ENCODE measurements at regions not wholly inside any gene's neighbourhood (a gene's known extent, or its start where the extent isn't known, plus 50 kb on each side); places are given as distances from the start of the nearest gene placed in this dataset.
"Not testable (repeated sequence)": the region's sequence is repeated elsewhere in the genome, so short reads cannot be mapped to it uniquely, and the experiment has no call there.

DNA sequence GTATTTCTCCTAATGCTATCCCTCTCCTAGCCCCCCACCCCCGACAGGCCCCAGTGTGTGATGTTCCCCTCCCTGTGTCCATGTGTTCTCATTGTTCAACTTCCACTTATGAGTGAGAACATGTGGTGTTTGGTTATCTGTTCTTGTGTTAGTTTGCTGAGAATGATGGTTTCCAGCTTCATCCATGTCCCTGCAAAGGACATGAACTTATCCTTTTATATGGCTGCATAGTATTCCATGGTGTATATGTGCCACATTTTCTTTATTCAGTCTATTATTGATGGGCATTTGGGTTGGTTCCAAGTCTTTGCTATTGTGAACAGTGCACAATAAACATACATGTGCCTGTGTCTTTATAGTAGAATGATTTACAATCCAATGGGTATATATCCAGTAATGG lies 362.0 kb upstream of the GYPC start:
- not testable (repeated sequence) for H3K9me3 ChIP-seq (replicated peaks; ENCODE audit: control insufficient read depth, low read depth, low read length); H3K4me3 ChIP-seq (ENCODE audit: low read length); H3K27ac ChIP-seq (ENCODE audit: low read length); DNase-seq; H3K4me1 ChIP-seq (ENCODE audit: control insufficient read depth, insufficient read depth, low read length); H3K36me3 ChIP-seq (ENCODE audit: control insufficient read depth, insufficient read depth, low read length); H3K27me3 ChIP-seq (ENCODE audit: control insufficient read depth, insufficient read depth, low read length)
- WGBS (ENCODE audit: insufficient coverage): no CpG with 5 or more reads among the region's 1 CpG

DNA sequence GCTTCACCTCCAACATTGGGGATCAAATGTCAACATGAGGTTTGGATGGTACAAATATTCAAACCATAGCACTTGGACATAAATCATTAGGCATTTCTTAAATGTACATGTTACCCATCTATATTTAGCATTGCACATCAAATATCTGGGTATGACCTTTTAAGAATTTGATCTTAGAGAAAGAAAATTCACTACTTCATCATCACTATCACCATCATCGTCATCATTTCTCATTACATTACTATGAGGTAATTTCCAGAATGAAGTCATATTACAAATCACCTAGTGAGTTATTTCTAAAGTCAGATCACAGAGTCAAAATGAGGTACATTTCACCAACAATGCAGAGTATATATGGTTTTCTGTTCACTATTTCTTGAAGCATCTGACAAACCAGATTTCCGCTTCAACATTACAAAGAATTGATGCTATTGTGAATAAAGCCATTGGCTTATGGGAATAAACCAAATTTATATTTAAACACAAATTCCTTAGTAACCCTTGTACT lies 356.4 kb upstream of the GYPC start:
- H3K27me3 ChIP-seq (ENCODE audit: control insufficient read depth, insufficient read depth, low read length): no peaks in the 10 kb centered on the region
- no peak overlapping the region for H3K27ac ChIP-seq (ENCODE audit: low read length)
- WGBS (ENCODE audit: insufficient coverage): no CpG with 5 or more reads among the region's 2 CpGs
- H3K4me1 ChIP-seq (ENCODE audit: control insufficient read depth, insufficient read depth, low read length): no peaks in the 10 kb centered on the region
- H3K4me3 ChIP-seq (ENCODE audit: low read length): no peak overlapping the region
- no peak for DNase-seq
- no peaks in the 10 kb centered on the region for H3K36me3 ChIP-seq (ENCODE audit: control insufficient read depth, insufficient read depth, low read length)
- H3K9me3 ChIP-seq (replicated peaks; ENCODE audit: control insufficient read depth, low read depth, low read length): no peaks in the 10 kb centered on the region

DNA sequence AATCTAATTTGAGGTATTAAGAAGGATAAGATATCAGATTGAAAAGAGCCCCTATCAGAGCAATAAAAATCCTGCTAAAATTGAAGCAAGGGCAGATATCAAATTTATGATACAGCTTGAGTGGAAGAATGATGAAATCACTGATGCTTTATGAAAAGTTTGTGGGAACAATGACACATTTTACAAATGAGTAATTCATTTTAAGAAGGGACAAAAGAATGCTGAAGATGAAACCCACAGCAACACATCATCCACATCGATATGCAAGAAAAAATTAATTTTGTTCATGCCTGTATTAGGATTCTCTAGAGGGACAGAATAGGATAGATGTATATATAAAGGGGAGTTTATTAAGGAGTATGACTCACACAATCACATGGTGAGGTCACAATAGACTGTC lies 355.6 kb upstream of the GYPC start:
- Histone ChIP-seq H3K4me1 (ENCODE audit: control insufficient read depth, insufficient read depth, low read length) (no peaks in the 10 kb centered on the region), H3K4me3 (ENCODE audit: low read length) (no peak overlapping the region), H3K36me3 (ENCODE audit: control insufficient read depth, insufficient read depth, low read length) (no peaks in the 10 kb centered on the region), H3K9me3 (replicated peaks; ENCODE audit: control insufficient read depth, low read depth, low read length) (no peaks in the 10 kb centered on the region), H3K27ac (ENCODE audit: low read length) (no peak overlapping the region), H3K27me3 (ENCODE audit: control insufficient read depth, insufficient read depth, low read length) (no peaks in the 10 kb centered on the region)
- no CpG with 5 or more reads among the region's 1 CpG for WGBS (ENCODE audit: insufficient coverage)
- no peak for DNase-seq

DNA sequence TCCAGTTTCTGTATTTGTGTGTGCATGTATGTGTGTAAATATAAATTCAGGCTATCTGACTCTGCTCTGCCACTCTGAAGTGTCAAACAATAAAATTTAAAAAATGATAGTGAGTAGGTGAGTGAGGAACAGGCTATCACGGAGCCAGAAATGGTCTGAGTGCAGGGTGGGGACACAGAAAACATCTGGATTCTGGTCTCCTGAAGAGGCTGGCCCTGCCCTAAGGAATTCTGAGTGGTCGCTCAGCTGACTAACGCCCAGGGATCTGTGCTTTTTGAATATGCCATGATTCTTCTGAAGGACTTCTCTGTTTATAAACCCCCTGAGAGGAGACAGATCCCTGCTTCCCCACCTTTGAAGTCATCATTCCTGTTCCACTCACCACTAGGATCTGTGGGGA lies 353.9 kb upstream of the GYPC start:
- H3K27ac ChIP-seq (ENCODE audit: low read length): no peak overlapping the region
- H3K27me3 ChIP-seq (ENCODE audit: control insufficient read depth, insufficient read depth, low read length): no peaks in the 10 kb centered on the region
- 33% methylated on average over 1 of the region's 3 CpGs for WGBS (ENCODE audit: insufficient coverage)
- no peak for DNase-seq
- H3K9me3 ChIP-seq (replicated peaks; ENCODE audit: control insufficient read depth, low read depth, low read length): no peaks in the 10 kb centered on the region
- no peak overlapping the region for H3K4me3 ChIP-seq (ENCODE audit: low read length)
- H3K4me1 ChIP-seq (ENCODE audit: control insufficient read depth, insufficient read depth, low read length): no peaks in the 10 kb centered on the region
- no peaks in the 10 kb centered on the region for H3K36me3 ChIP-seq (ENCODE audit: control insufficient read depth, insufficient read depth, low read length)

DNA sequence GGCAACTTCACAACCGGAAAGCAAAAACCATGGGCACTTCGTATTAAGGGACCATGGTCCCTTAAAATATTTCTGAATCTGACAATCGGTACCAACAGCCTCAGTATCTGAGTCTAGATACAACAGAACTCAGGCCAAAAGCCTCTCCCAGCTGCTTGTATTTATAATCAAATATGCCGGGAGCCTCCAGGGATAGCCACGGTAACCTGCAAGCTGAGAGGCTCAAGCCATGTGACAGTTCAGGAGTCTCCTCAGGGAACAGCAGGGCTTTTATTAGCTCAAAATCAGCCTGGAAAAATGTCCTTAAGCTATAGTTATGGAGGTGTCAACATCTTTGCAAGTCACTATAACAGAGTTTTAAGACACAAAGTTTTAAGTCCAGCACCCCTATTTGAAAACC lies 352.8 kb upstream of the GYPC start:
- 64% methylated on average over 2 of the region's 5 CpGs for WGBS (ENCODE audit: insufficient coverage)
- H3K4me1 ChIP-seq (ENCODE audit: control insufficient read depth, insufficient read depth, low read length): no peaks in the 10 kb centered on the region

DNA sequence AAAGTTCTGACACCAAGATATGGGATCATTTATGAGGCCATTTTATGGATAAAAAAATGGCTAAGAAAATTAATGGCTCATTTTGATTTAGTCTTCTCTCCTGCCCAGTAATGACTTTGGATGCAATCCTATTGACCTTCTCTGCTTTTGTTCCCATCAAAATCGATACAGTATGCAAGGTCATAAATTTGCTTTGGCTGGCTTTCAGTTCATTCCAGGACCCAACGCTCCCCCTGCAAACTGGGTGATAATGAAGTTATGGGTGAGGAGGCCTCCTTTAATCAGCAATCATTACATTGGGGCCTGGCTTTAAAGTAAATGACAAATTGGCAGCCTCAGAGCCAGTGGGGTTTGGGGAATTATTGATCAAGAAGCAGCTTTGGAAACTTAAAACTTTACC lies 351.8 kb upstream of the GYPC start:
- Histone ChIP-seq H3K27me3 (ENCODE audit: control insufficient read depth, insufficient read depth, low read length) (no peaks in the 10 kb centered on the region), H3K4me1 (ENCODE audit: control insufficient read depth, insufficient read depth, low read length) (no peaks in the 10 kb centered on the region), H3K36me3 (ENCODE audit: control insufficient read depth, insufficient read depth, low read length) (no peaks in the 10 kb centered on the region), H3K27ac (ENCODE audit: low read length) (no peak overlapping the region), H3K9me3 (replicated peaks; ENCODE audit: control insufficient read depth, low read depth, low read length) (no peaks in the 10 kb centered on the region), H3K4me3 (ENCODE audit: low read length) (no peak overlapping the region)
- no peak for DNase-seq
- WGBS (ENCODE audit: insufficient coverage): no CpG with 5 or more reads among the region's 2 CpGs

More for the DNA sequence above, 352.8 kb upstream of the GYPC start:
- no peaks in the 10 kb centered on the region for H3K27me3 ChIP-seq (ENCODE audit: control insufficient read depth, insufficient read depth, low read length)
- no peak for DNase-seq
- H3K27ac ChIP-seq (ENCODE audit: low read length): no peak overlapping the region
- H3K36me3 ChIP-seq (ENCODE audit: control insufficient read depth, insufficient read depth, low read length): no peaks in the 10 kb centered on the region
- H3K4me3 ChIP-seq (ENCODE audit: low read length): no peak overlapping the region
- H3K9me3 ChIP-seq (replicated peaks; ENCODE audit: control insufficient read depth, low read depth, low read length): no peaks in the 10 kb centered on the region

DNA sequence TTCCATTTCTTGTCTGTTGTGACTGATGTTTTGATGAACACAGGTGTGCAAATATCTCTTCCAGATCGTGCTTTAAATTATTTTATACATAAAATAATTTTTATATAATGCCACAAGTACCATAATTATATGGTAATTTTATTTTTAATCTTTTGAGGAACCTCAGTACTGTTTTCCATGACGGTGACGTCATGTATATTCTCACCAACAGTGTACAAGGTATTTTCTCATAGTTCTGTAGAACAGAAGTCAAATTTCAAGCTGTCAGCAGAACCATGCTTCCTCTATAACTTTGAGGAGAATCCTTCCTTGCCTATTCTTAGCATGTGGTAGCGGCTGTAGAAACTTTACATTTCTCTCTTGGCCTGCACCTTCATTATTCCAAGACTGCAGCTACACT lies 349.4 kb upstream of the GYPC start:
- no peak overlapping the region for H3K4me3 ChIP-seq (ENCODE audit: low read length)
- no peaks in the 10 kb centered on the region for H3K9me3 ChIP-seq (replicated peaks; ENCODE audit: control insufficient read depth, low read depth, low read length)
- H3K27ac ChIP-seq (ENCODE audit: low read length): no peak overlapping the region
- no peaks in the 10 kb centered on the region for H3K27me3 ChIP-seq (ENCODE audit: control insufficient read depth, insufficient read depth, low read length)
- DNase-seq: no peak
- no peaks in the 10 kb centered on the region for H3K36me3 ChIP-seq (ENCODE audit: control insufficient read depth, insufficient read depth, low read length)
- 100% methylated on average over 1 of the region's 4 CpGs for WGBS (ENCODE audit: insufficient coverage)
- no peaks in the 10 kb centered on the region for H3K4me1 ChIP-seq (ENCODE audit: control insufficient read depth, insufficient read depth, low read length)

DNA sequence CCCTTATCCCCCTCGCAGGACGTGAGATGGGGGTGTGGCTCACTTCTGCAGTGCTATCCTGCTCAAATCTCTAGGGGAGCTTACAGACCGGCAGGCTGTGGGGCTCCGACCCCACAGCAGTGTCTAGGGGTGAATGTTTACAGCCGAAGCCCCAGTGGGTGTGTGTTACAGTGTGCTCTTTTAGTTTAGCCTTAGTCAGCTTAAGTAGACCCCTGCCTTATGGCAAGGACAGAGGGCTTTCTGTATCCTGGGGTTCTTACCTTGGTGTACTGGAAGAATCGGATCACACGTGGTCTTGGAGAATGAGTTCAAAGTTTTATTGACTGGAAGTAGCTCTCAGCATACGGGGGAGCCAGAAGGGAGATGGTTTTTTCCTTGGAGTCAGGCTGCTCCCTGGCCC lies 348.2 kb upstream of the GYPC start:
- no peak for DNase-seq
- Histone ChIP-seq H3K27me3 (ENCODE audit: control insufficient read depth, insufficient read depth, low read length) (no peaks in the 10 kb centered on the region), H3K9me3 (replicated peaks; ENCODE audit: control insufficient read depth, low read depth, low read length) (no peaks in the 10 kb centered on the region), H3K4me3 (ENCODE audit: low read length) (no peak overlapping the region), H3K4me1 (ENCODE audit: control insufficient read depth, insufficient read depth, low read length) (no peaks in the 10 kb centered on the region), H3K36me3 (ENCODE audit: control insufficient read depth, insufficient read depth, low read length) (no peaks in the 10 kb centered on the region), H3K27ac (ENCODE audit: low read length) (no peak overlapping the region)
- WGBS (ENCODE audit: insufficient coverage): 39% methylated on average over 6 of the region's 8 CpGs

DNA sequence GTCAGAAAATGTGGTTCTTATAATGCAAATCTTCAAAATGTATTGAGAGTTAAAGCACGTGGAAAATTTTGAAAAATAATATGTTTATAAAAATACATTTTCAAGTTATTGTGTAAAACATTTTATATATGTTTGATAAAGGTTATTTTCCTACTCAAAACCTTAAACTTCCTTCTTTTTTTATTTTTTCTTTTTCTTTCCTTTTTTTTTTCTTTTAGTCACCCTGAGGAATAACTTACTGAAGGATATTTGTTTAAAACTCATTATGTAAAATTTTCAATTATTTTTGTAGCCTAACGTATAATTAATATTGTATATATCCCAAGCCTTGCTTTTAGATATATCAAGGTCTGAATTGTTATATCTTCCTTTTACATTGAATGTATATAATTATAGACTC lies 346.8 kb upstream of the GYPC start:
- Histone ChIP-seq H3K27ac (ENCODE audit: low read length) (no peak overlapping the region), H3K4me1 (ENCODE audit: control insufficient read depth, insufficient read depth, low read length) (no peaks in the 10 kb centered on the region), H3K27me3 (ENCODE audit: control insufficient read depth, insufficient read depth, low read length) (no peaks in the 10 kb centered on the region), H3K36me3 (ENCODE audit: control insufficient read depth, insufficient read depth, low read length) (no peaks in the 10 kb centered on the region), H3K9me3 (replicated peaks; ENCODE audit: control insufficient read depth, low read depth, low read length) (no peaks in the 10 kb centered on the region), H3K4me3 (ENCODE audit: low read length) (no peak overlapping the region)
- no peak for DNase-seq
- WGBS (ENCODE audit: insufficient coverage): no CpG with 5 or more reads among the region's 2 CpGs

DNA sequence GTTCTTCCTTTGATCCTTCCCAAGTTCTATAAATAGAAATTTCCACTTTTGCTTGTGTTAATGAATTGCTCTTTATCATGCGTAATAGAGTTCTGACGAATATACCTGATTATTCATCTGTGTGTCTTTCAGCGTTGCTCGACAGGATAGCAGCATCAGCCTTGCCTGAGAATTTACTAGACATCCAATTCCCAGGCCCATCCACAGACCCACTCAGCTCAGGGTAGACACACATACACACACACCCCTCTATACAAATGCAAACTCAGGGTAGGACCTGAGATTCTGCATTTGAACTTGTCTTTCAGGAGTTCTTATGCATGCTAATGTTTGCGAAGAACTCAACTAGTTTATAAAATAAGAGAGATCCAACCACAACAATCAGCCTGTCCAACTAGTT lies 343.4 kb upstream of the GYPC start:
- no peak overlapping the region for H3K27ac ChIP-seq (ENCODE audit: low read length)
- H3K4me3 ChIP-seq (ENCODE audit: low read length): no peak overlapping the region
- no peaks in the 10 kb centered on the region for H3K36me3 ChIP-seq (ENCODE audit: control insufficient read depth, insufficient read depth, low read length)
- no peaks in the 10 kb centered on the region for H3K9me3 ChIP-seq (replicated peaks; ENCODE audit: control insufficient read depth, low read depth, low read length)
- no peak for DNase-seq
- 77% methylated on average over 4 of the region's 5 CpGs for WGBS (ENCODE audit: insufficient coverage)
- no peaks in the 10 kb centered on the region for H3K27me3 ChIP-seq (ENCODE audit: control insufficient read depth, insufficient read depth, low read length)
- H3K4me1 ChIP-seq (ENCODE audit: control insufficient read depth, insufficient read depth, low read length): no peaks in the 10 kb centered on the region

DNA sequence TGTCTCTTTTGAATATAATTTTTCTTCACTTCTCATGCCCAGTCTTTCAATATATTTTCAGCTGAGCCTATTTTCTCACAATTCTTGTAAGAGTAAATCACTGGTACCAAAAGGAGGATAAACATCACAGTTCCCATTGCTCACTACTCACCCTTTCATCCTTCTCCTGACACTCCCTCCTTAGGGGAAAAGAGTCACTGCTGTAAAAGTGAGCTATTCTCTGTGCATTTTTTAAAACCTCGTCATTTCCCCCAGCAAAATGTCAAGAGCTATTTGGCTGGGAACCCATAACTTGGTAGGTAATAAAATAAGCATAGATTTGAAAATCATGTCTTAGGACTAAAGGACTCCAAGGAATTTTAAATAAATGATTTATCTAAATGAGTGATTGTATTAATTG lies 340.1 kb upstream of the GYPC start:
- no CpG with 5 or more reads among the region's 1 CpG for WGBS (ENCODE audit: insufficient coverage)
- Histone ChIP-seq H3K4me1 (ENCODE audit: control insufficient read depth, insufficient read depth, low read length) (no peaks in the 10 kb centered on the region), H3K4me3 (ENCODE audit: low read length) (no peak overlapping the region), H3K27me3 (ENCODE audit: control insufficient read depth, insufficient read depth, low read length) (no peaks in the 10 kb centered on the region), H3K9me3 (replicated peaks; ENCODE audit: control insufficient read depth, low read depth, low read length) (no peaks in the 10 kb centered on the region), H3K27ac (ENCODE audit: low read length) (no peak overlapping the region), H3K36me3 (ENCODE audit: control insufficient read depth, insufficient read depth, low read length) (no peaks in the 10 kb centered on the region)
- DNase-seq: no peak
